HG03108 (cell line): ENCODE measurements at regions not wholly inside any gene's neighbourhood (a gene's known extent, or its start where the extent isn't known, plus 50 kb on each side); places are given as distances from the start of the nearest gene placed in this dataset.

Experiments
- ATAC-seq: cut with Tn5 transposase; IDR thresholded peaks from one replicate; pipeline ENCODE4 v1.9.1; 2021; ENCODE audit warnings: moderate library complexity; ENCODE audit not compliant: unreplicated experiment

DNA sequence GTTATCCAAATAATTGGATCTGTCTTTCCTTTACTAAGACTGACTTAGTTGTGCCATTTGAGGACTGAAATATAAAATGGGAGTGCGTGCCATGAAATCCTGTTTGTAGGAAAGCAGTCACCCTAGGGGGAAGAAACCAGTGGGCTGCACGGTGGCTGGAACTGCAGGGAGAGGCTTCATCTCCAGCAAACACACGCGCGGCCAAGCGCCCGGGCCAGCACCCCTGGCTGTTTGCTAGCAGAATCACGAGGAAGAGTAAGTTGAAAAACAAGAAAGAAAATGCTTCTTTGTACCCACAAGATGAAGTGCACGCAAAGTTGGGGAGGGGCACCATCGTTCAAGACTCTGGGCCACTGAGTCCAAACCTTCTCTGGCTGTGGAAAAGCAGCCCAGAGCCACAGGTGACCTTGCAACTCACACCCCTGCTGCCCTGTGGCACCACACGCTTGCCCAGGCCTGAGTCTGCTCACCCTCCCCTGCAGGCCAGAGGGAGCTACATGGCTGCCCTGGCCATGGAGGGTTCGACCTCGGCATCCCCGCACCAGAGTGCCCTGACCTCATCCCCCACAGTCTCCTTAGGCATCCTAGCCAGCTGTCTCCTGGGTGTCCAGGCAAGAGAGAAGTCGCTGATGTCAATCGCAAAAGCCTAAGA lies 55.2 kb downstream of the IRX2 start:
- ATAC-seq, result no peak

GRCh38 chr5:2695200-2695891 lies 56.1 kb downstream of the IRX2 start:
- no peak for ATAC-seq

GRCh38 chr5:2691530-2691929 lies 59.9 kb downstream of the IRX2 start:
- no peak for ATAC-seq

- ATAC-seq, result no peak
These were observed 61.2 kb downstream of the IRX2 start for GRCh38 chr5:2690293-2690692.

GRCh38 chr5:2688586-2688985 lies 62.9 kb downstream of the IRX2 start:
- ATAC-seq, result no peak

GRCh38 chr5:2687746-2688145 lies 63.7 kb downstream of the IRX2 start:
- no peak for ATAC-seq

- no peak for ATAC-seq
These were observed 65.0 kb downstream of the IRX2 start for GRCh38 chr5:2686321-2687124.

GRCh38 chr5:2685651-2686272 lies 65.7 kb downstream of the IRX2 start:
- ATAC-seq, result no peak

DNA sequence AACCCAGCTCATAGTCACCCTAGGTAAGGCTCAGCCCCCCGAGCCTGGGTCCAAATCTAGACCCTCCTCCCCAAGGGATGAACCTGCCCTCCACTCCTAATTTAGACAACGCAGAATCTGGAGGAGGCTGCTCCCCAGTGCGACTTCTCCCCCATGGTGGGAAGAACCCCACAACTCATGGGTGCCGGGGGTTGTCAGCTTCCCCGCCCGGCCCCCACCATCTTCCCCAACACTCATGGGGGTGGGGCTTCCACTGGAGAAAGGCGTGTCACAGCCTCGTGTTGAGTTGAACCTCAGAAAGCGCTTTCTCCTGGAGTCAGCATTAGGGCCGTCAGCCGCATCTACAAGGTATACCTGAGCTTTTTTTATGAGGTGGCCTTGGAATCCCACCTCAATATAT lies 66.9 kb downstream of the IRX2 start:
- no peak for ATAC-seq

GRCh38 chr5:2683720-2684119 lies 67.8 kb downstream of the IRX2 start:
- ATAC-seq, result no peak

GRCh38 chr5:2681476-2681875 lies 70.0 kb downstream of the IRX2 start:
- ATAC-seq, result no peak

GRCh38 chr5:2680979-2681378 lies 70.5 kb downstream of the IRX2 start:
- no peak for ATAC-seq

DNA sequence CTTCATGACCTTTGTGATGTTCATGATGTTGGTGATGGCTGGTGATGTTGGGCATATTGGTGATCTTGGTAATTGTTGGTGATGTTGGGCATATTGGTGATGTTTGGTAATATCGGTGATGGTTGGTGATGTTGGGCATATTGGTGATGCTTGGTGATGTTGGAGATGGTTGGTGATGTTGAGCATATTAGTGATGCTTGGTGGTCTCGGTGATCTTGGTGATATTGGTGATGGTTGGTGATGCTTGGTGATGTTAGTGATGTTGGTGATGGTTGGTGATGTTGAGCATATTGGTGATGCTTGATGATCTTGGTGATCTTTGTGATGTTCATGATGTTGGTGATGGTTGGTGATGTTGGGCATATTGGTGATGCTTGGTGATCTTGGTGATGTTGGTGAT lies 73.8 kb downstream of the IRX2 start:
- no peak for ATAC-seq

GRCh38 chr5:2675548-2675947 lies 75.9 kb downstream of the IRX2 start:
- no peak for ATAC-seq

DNA sequence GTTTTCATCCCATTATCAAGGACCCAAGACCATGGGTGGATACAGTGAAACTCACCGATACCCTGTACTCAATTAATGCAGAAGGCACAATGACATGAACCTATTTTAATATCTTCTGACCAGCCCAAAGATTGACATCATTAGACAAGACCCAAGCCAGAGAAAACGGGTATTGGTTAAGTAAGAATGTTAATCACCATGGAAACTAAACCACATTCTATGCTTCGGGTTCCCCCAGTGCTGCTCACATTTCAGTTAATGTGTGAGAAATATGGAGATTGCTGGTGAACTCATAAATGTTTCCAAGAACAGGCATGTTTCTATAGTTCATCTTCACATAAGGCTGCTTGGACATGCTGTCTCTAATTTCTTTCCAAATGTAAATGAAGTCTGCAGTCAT lies 77.0 kb downstream of the IRX2 start:
- no peak for ATAC-seq

DNA sequence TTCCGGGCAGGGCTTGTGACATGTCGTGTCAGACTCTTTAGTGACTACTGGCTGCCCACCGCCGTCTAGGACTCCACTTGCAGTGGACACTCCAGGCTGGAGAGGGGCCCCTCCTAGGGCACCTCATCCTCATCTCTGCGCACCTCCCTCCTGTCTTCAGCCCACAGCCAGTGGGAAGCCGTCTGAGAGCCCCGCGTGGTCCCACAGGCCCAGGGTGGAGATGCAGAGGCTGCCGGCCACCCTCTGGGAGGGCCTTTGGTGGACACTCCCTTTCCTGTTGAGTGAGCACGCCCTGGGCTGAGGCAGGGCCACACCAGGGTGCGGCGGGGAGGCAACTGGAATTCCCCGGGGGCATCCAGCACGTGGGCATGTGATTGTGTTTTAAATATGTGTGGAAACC lies 80.5 kb downstream of the IRX2 start:
- no peak for ATAC-seq

DNA sequence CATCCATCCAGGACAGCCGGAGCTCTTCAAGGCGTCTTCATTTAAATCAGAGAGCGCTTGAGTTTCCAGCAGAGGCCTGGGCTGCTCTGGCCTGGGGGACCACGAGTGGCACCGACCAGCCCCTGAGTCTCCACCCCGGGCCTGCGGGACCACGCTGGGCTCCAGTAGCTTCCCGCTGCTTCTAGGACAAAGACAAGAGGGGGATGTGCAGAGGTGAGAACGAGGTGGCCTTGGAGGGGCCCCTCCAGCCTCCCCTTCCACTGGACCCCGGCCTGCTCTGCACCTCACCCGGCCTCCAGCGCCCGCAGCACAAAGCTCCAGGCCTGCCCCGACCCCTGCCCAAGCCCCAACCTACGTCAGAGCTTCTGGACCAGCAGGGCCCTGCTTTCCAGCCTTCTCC lies 81.6 kb downstream of the IRX2 start:
- no peak for ATAC-seq

DNA sequence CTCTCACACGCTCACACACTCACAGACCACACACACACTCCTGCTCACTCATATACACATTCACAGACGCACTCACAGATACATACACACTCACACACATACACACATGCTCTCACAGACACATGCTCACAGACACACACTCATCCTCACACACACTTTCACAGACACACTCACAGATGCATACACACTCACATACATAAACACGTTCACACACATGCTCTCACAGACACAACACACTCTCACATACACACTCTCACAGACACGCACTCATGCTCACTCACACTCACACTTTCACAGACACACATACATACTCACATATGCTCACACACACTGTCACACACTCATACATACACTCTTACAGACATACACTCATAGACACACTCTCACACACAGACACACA lies 82.2 kb downstream of the IRX2 start:
- no peak for ATAC-seq

DNA sequence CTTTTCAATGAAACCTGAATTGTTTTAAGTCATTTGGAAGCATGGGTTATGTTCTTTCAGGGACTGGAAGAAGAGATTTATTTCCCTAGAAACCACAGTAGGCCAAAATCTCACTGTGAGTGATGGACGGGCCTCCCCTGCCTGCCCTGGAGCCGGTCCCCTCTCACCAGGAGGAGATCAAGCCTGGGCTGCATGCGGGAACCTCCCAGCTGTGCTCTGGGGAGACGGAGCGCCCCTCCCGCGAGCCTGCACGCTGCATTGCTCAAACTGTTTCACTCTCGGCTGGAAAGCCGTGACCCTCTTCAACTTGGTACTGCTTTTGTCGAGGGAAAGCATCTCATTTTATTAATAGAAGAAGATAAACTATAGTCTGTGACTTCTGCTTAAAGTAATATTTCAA lies 85.4 kb downstream of the IRX2 start:
- no peak for ATAC-seq

DNA sequence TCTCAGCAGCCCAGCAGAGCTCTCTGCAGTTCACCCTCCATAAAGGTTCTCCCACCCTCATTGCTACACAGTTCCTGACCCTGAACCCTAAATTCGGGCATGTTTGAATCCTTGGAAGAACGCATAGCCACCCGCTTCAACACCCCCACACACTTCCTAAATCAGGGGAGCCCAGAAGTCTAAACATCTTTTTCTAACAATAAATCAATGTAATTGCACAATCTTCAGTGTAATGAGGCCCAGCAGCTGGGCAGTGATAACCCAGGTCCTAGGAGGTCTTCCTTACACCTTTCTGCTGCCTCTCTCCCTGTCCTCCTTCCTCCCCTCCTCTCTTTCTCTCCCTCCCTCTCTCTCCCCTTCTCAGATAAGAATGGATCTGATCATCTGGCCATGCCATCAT lies 88.0 kb downstream of the IRX2 start:
- no peak for ATAC-seq

DNA sequence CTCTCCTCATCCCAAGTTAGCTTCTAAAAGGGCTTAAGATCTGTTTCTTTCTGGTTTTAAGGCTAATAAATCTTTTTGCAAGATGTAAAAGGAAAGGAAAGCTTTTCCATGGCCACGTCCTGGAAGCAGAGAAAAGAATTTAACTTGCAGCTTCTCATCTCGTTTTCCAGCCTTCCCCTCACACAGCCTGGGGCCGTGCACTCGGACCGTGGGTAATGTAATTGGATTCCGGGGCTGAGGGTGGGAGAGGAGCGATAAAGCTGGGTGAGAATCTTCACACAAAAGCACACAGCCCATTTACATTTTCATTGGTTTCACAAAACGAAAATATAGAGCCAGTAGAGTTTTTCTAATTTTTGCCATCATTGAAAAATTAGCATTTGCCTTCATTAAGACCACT lies 91.2 kb downstream of the IRX2 start:
- no peak for ATAC-seq
